MCF 10A (cell line): ENCODE measurements at regions not wholly inside any gene's neighbourhood (a gene's known extent, or its start where the extent isn't known, plus 50 kb on each side); places are given as distances from the start of the nearest gene placed in this dataset.
A peak's percentile ranks its signal among the peaks of the same experiment; 100 is the strongest.

Experiments
- BruUV-seq: library from RNA; stranded (reverse); fragments of 400-500 nt; replicated peaks from 2 replicates; lab custom pipeline; 2021; lab: Mats Ljungman, UMichigan
- CTCF ChIA-PET: fragments of 300-600 bp; sonication (Branson Sonifier 250); formaldehyde crosslinking; extraction: SDS; loops from one replicate; lab custom pipeline; 2021; ENCODE audit warnings: antibody characterized with exemption, inconsistent platforms; lab: Yijun Ruan, JAX
- POLR2A ChIA-PET: fragments of 300-600, 350-650 bp; sonication (Branson Sonifier 250); formaldehyde crosslinking; extraction: SDS; loops from one replicate; lab custom pipeline; 2020; ENCODE audit warnings: antibody characterized with exemption, inconsistent platforms; lab: Yijun Ruan, JAX
- DNase-seq: peaks from one replicate; pipeline ENCODE4 v3.0.0-alpha.2; 2018; ENCODE audit not compliant: unreplicated experiment
- H3K27ac Mint-ChIP-seq: one replicate; pipeline ENCODE4 v1.8.0; 2022; ENCODE audit warnings: mild to moderate bottlenecking, low read depth, mixed read lengths; ENCODE audit not compliant: unreplicated experiment
- H3K27me3 Mint-ChIP-seq: one replicate; pipeline ENCODE4 v1.8.0; 2022; ENCODE audit warnings: mixed read lengths; ENCODE audit not compliant: insufficient read depth, unreplicated experiment
- H3K36me3 Mint-ChIP-seq: one replicate; pipeline ENCODE4 v1.8.0; 2022; ENCODE audit warnings: mild to moderate bottlenecking, moderate library complexity, mixed read lengths; ENCODE audit not compliant: insufficient read depth, unreplicated experiment
- H3K4me1 Mint-ChIP-seq: one replicate; pipeline ENCODE4 v1.8.0; 2022; ENCODE audit warnings: mixed read lengths; ENCODE audit not compliant: insufficient read depth, unreplicated experiment
- H3K4me3 Mint-ChIP-seq: one replicate; pipeline ENCODE4 v1.8.0; 2022; ENCODE audit warnings: mild to moderate bottlenecking, moderate library complexity, mixed read lengths; ENCODE audit not compliant: unreplicated experiment
- H3K9me3 Mint-ChIP-seq: one replicate; pipeline ENCODE4 v1.8.0; 2022; ENCODE audit warnings: mixed read lengths; ENCODE audit not compliant: unreplicated experiment
- CTCF ChIP-seq: fragments of 200-600 bp; IDR thresholded peaks from one replicate; pipeline ENCODE4 v1.8.0; 2022; ENCODE audit warnings: antibody characterized with exemption, mild to moderate bottlenecking; ENCODE audit not compliant: unreplicated experiment
- intact Hi-C: fragments of 100-400 bp; cut with micrococcal nuclease; formaldehyde crosslinking; loops from 2 replicates; pipeline ENCODE4 v1.14.1; 2022

- no peak for TF ChIP-seq CTCF
- Mint-ChIP-seq H3K36me3 (no peaks in the 10 kb centered on the region), H3K4me3 (no peak overlapping the region), H3K4me1 (peaks cover 4% of the 10 kb centered on the region), H3K9me3 (no peaks in the 10 kb centered on the region), H3K27ac (no peak overlapping the region), H3K27me3 (no peaks in the 10 kb centered on the region)
- BruUV-seq = no TSS peak
- ChIA-PET POLR2A (no interaction called here), CTCF (no interaction called here)
- DNase-seq = no peak
- intact Hi-C loops = no loop called here
Observed at GRCh38 chr10:10824591-10825148, 193.0 kb upstream of the CELF2 start.

- Mint-ChIP-seq H3K4me3 (no peak overlapping the region), H3K9me3 (no peaks in the 10 kb centered on the region), H3K36me3 (no peaks in the 10 kb centered on the region), H3K27me3 (no peaks in the 10 kb centered on the region), H3K4me1 (peaks cover 10% of the 10 kb centered on the region), H3K27ac (no peak overlapping the region)
- TF ChIP-seq CTCF = no peak
- CTCF ChIA-PET = no interaction called here
- intact Hi-C loops = loop anchor here (2.0 kb wide), 1 partner anchor 29 kb away; no protein-coding TSS in a partner anchor
- POLR2A ChIA-PET = no interaction called here
- peak; percentile 66 for DNase-seq
- no TSS peak for BruUV-seq
Observed at GRCh38 chr10:10826125-10826524, 191.5 kb upstream of the CELF2 start.

GRCh38 chr10:10828623-10829022, 189.0 kb upstream of the CELF2 start:
- intact Hi-C loops = no loop called here
- Mint-ChIP-seq H3K4me3 (no peak overlapping the region), H3K36me3 (no peaks in the 10 kb centered on the region), H3K4me1 (peaks cover 11% of the 10 kb centered on the region), H3K9me3 (no peaks in the 10 kb centered on the region), H3K27ac (no peak overlapping the region), H3K27me3 (no peaks in the 10 kb centered on the region)
- ChIA-PET CTCF (no interaction called here), POLR2A (no interaction called here)
- DNase-seq = no peak
- no peak for TF ChIP-seq CTCF
- BruUV-seq = no TSS peak

- Mint-ChIP-seq H3K4me1 (peaks cover 11% of the 10 kb centered on the region), H3K27me3 (no peaks in the 10 kb centered on the region)
- CTCF ChIA-PET = no interaction called here
Observed at GRCh38 chr10:10829576-10829975, 188.1 kb upstream of the CELF2 start.

More at GRCh38 chr10:10829576-10829975, 188.1 kb upstream of the CELF2 start:
- no peak for TF ChIP-seq CTCF
- no peak for DNase-seq
- POLR2A ChIA-PET = interaction anchor here (1.9 kb wide), 1 partner anchor 24 kb away, joined by 6 read pairs; no protein-coding TSS in a partner anchor
- BruUV-seq = no TSS peak
- Mint-ChIP-seq H3K27ac (peak overlapping the region; percentile 96), H3K36me3 (no peaks in the 10 kb centered on the region), H3K4me3 (no peak overlapping the region), H3K9me3 (no peaks in the 10 kb centered on the region)
- intact Hi-C loops = no loop called here
